ENCODE measurements at regions not wholly inside any gene's neighbourhood (a gene's known extent, or its start where the extent isn't known, plus 50 kb on each side); places are given as distances from the start of the nearest gene placed in this dataset.

GRCh38 chr4:178202422-178202821 is 760.2 kb upstream of the AGA start:
- TF ChIP-seq POLR2A (IDR thresholded peaks at IDR 0.05) (no peak), CTCF (IDR thresholded peaks at IDR 0.05) (no peak)

All from vagina (tissue), 2 donors.